Muscle of arm (tissue), 1 donor: ENCODE measurements at regions not wholly inside any gene's neighbourhood (a gene's known extent, or its start where the extent isn't known, plus 50 kb on each side); places are given as distances from the start of the nearest gene placed in this dataset.
"Not testable (repeated sequence)": the region's sequence is repeated elsewhere in the genome, so short reads cannot be mapped to it uniquely, and the experiment has no call there.

Experiments used
- DNase-seq: peaks from one replicate; pipeline ENCODE4 v3.0.0-alpha.2; 2013

GRCh38 chr7:80082213-80082612, 52.4 kb upstream of the GNAI1 start:
- no peak for DNase-seq

DNA sequence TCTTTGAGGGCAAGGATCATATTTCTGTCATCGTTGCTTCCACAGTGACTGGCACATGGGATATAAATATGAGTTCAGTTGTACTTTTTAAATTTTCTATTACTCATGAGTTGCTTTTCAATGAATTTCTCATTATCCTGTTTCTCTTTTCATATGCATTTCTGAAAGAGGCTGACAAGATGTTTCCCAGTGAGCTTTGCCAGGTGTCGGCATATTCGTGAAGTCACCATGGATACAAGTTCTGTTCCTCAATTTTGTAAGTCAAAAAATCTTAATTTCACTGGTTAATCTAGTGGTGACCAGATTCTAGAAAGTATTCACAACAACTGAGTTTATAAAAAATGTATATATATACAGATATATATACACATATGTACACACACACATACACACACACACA, 55.7 kb upstream of the GNAI1 start:
- no peak for DNase-seq

DNA sequence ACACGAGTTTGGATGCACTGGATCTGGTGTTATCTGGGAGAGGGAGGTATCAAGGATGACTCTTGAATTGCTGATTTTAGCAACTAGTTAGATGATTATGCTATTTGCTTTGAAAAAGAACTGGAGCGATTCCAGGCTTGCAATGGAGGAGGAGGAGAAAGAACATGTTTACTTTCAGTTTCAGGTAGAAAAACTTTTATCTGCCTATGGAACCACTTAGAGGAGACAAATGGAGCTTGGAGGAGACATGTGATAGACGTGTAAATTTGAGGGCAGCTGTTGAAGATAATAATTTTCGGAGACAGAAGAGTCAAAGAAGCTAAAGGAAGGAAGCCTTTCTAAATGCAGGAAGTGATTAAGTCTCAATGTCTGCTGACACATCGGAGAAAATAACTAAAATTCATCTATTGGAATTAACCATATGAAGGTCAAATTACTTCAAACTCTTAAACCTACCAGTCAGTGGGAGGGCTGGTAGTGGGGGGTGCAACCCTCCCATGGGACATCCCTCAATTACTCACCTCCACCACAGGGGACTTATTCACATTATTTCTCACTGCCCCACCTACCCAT, 56.4 kb upstream of the GNAI1 start:
- no peak for DNase-seq

- no peak for DNase-seq
These were observed 64.2 kb upstream of the GNAI1 start for GRCh38 chr7:80070391-80070790.

GRCh38 chr7:80066639-80067038, 68.0 kb upstream of the GNAI1 start:
- no peak for DNase-seq

DNA sequence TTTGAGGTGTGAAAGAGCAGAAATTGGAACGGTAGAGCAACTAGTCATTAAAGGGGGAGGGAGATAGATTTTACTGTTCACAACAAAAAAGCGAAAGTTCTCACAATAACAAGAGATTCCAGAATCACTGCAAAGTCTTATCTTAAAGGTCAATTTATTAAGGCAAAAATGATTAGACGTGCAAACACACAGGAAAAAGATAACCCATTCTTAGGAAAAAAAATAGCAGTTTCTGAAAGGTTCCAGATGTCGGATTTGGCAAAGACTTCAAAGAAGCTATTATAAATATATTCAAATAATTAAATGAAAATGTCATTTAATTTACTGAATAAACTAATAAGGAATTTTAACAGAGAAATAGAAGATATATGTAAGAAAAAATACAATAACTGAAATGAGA, 70.8 kb upstream of the GNAI1 start:
- no peak for DNase-seq

GRCh38 chr7:80060218-80060806, 74.3 kb upstream of the GNAI1 start:
- DNase-seq: peak; percentile 57

- DNase-seq: no peak
These were observed 77.1 kb upstream of the GNAI1 start for GRCh38 chr7:80057488-80057887.

DNA sequence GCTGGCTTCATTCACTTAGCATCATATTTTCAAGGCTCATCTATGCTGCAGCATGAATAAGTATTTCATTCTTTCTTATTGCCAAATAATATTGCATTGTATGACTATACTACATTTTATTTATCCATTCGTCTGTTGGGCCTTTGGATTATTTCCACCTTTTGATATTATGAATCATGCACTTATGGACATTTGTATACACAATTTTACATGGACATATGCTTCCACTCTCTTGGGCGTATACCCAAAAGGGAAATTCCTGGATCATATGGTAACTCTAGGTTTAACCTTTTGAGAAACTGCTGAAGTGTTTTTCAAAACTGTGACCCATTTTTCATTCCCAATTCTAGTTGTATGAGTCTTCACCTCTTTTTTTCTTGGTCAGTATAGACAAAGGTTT, 80.3 kb upstream of the GNAI1 start:
- peak; percentile 18 for DNase-seq

GRCh38 chr7:80053124-80053523, 81.5 kb upstream of the GNAI1 start:
- no peak for DNase-seq

- no peak for DNase-seq
These were observed 86.7 kb upstream of the GNAI1 start for GRCh38 chr7:80047856-80048459.

GRCh38 chr7:80047032-80047431, 87.6 kb upstream of the GNAI1 start:
- DNase-seq: no peak

- no peak for DNase-seq
These were observed 89.8 kb upstream of the GNAI1 start for GRCh38 chr7:80044796-80045195.

GRCh38 chr7:80040752-80041151, 93.9 kb upstream of the GNAI1 start:
- DNase-seq: no peak

DNA sequence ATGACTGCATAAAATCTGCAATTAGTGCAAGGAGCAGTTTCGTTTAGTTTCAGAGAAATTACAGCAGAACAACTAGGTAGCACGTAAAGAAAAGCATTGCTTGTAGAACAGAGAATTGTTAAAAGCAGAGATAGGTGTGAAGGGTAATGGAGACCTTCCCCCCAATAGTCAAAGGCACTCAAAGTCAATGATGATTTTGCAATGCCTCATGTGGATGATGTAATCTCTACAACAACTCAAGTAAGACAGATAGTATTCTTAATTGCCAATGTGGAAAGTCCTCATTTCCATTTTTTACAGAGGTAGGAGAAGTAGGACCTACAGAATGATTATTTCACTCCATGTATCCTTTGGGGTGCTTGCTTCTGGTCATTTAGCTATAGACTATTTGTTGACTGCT, 94.3 kb upstream of the GNAI1 start:
- no peak for DNase-seq

DNA sequence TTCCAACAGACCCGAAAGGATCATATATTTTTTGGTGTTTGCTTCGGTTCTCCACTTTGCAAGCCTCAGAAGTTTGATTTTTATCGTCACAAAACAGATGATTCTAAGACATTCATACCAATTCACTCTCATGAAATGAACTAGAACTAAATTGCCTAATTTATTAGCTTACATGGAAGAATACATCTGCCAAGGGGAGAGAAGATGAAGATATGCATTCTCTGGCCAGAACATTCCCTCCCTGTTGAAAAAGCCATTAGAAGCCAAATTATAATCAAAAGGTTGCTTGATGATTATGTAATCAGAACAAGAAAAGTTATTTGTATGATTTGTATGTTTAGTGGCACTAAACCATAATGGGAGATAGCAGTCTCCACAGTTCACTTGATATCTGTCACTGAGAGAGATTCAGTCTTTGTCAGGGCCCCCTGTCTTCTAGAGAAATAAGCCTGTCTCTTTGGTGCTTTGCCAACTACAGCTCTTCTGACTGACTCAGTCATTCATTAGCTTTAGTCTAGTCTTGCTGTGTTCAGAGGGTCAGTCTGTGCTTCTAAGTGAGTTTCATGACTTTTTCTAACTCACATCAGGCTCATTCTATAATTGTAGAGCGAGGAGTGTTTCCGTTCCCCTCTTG, 95.3 kb upstream of the GNAI1 start:
- no peak for DNase-seq

DNA sequence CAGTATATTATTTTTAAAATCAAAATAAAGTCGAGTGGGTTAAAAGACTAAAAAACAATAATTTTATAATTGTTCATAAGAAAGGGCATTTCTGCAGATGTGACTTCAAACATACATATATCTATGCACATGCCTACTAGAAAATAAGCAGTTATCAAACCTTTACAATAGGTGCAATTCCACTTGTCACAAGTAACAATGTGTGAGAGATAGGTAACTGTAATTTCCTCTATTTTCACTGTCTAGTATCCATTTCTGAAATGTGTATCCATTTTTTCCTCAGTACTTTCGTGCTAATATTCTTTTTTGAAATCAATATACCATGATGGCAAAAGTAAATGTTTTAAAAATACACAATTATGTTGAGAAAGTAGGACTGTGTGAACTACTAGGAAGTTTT, 96.9 kb upstream of the GNAI1 start:
- DNase-seq: no peak

GRCh38 chr7:80036107-80036506, 98.5 kb upstream of the GNAI1 start:
- DNase-seq: no peak

GRCh38 chr7:80028717-80029116, 105.9 kb upstream of the GNAI1 start:
- no peak for DNase-seq

- no peak for DNase-seq
These were observed 106.9 kb upstream of the GNAI1 start for GRCh38 chr7:80027611-80028173.

DNA sequence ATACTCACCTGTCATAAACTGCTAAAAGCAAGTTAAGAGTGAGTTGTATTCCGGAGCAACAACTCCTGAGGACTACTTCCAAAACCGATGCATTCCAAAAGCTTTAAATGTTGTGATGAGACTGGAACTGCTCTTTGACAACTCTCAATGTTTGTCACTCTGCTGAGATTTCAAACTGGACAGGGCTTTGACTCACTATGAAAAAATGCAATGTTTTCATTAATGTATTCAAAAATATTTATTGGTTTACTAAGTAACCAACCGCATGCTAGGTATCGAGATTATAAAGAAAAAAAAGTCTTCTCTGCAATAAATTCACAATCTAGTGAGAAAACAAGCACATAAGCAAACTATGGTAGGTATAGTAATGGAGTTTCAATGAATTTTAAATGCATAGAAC, 107.9 kb upstream of the GNAI1 start:
- DNase-seq: no peak

DNA sequence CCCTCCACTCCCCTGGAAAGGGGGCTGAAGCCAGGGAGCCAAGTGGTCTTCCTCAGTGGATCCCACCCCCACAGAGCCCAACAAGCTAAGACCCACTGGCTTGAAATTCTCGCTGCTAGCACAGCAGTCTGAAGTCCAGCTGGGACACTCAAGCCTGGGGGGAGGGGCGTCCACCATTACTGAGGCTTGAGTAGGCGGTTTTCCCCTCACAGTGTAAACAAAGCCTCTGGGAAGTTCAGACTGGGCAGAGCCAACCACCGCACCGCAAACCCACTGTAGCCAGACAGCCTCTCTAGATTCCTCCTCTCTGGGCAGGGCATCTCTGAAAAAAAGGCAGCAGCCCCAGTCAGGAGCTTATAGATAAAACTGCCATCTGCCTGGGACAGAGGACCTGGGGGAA, 114.4 kb upstream of the GNAI1 start:
- DNase-seq: not testable (repeated sequence)

DNA sequence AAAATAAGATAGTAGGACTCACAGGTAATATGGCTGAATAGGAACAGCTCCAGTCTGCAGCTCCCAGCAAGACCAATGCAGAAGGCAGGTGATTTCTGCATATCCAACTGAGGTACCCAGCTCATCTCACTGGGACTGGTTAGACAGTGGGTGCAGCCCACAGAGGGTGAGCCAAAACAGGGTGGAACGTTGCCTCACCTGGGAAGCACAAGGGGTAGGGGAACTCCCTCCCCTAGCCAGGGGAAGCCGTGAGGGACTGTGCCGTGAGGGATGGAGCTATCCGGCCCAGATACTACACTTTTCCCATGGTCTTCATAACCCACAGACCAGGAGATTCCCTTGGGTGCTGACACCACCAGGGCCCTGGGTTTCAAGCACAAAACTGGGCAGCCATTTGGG, 114.8 kb upstream of the GNAI1 start:
- DNase-seq: not testable (repeated sequence)
